ENCODE measurements at regions not wholly inside any gene's neighbourhood (a gene's known extent, or its start where the extent isn't known, plus 50 kb on each side); places are given as distances from the start of the nearest gene placed in this dataset.

DNA sequence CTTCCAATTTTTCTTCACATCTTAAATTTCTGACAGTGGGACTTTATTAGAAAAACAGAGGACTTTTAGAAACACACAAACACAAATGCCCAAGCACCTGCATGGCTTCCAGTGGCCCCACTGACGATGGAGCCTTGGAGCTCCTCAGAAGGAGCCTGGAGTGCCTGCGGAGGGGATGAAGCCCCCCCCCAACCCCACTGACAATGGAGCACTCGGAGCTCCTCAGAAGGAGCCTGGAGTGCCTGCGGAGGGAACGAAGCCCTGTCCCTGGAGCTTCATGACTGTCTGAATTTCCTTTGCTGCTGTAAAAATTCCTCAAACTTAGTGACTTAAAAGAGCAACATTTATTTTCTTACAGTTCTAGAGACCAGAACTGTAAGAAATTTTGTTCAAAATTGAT lies 80.1 kb upstream of the VRK1 start:
- TF ChIP-seq EZH2 (IDR thresholded peaks at IDR 0.05) (no peak), POLR2AphosphoS5 (IDR thresholded peaks at IDR 0.05; ENCODE audit: borderline replicate concordance, low read depth, low read length) (no peak), FOXP2 (optimal IDR thresholded peaks at IDR 0.05; ENCODE audit: control extremely low read depth, extremely low read length, insufficient read depth) (no peak)
